IMR-90 (cell line): ENCODE measurements at regions not wholly inside any gene's neighbourhood (a gene's known extent, or its start where the extent isn't known, plus 50 kb on each side); places are given as distances from the start of the nearest gene placed in this dataset.

Experiments used
- ATAC-seq: fragments of 200-7000 bp; cut with Tn5 transposase; 2 replicates; pipeline ENCODE4 v1.9.1; 2020; ENCODE audit warnings: low read depth, mild to moderate bottlenecking, moderate library complexity
- BruUV-seq: library from RNA; stranded (reverse); fragments of 400-500 nt; replicated peaks from 2 replicates; lab custom pipeline; 2021; lab: Mats Ljungman, UMichigan
- CTCF ChIA-PET: fragments of 300-600 bp; formaldehyde crosslinking; extraction: SDS; loops from one replicate; lab custom pipeline; 2021; ENCODE audit warnings: antibody characterized with exemption; lab: Yijun Ruan, JAX
- POLR2A ChIA-PET: fragments of 300-600 bp; sonication (Branson Sonifier 250); formaldehyde crosslinking; loops from one replicate; lab custom pipeline; 2022; ENCODE audit warnings: antibody characterized with exemption; ENCODE audit not compliant: unreplicated experiment; lab: Charles Lee
- DNase-seq: peaks from one replicate; pipeline ENCODE4 v3.0.0; 2013
- H2AFZ ChIP-seq: replicated peaks from 2 replicates; pipeline ENCODE3; 2013; ENCODE audit warnings: low read length, mild to moderate bottlenecking; ENCODE audit not compliant: poor library complexity
- H2AK5ac ChIP-seq: 2 replicates; pipeline ENCODE4 v1.6.1; 2013; ENCODE audit warnings: low read depth, low read length, inconsistent platforms
- H2AK9ac ChIP-seq: replicated peaks from 2 replicates; pipeline ENCODE3; 2013; ENCODE audit warnings: mild to moderate bottlenecking, low read depth, low read length, moderate library complexity; ENCODE audit not compliant: poor library complexity
- H2BK120ac ChIP-seq: 2 replicates; pipeline ENCODE4 v1.6.1; 2013; ENCODE audit warnings: low read depth, low read length, inconsistent platforms
- H2BK15ac ChIP-seq: 3 replicates; pipeline ENCODE4 v1.6.1; 2013; ENCODE audit warnings: low read depth, low read length, inconsistent platforms
- H2BK20ac ChIP-seq: 2 replicates; pipeline ENCODE4 v1.6.1; 2013; ENCODE audit warnings: low read depth, mild to moderate bottlenecking, inconsistent platforms, low read length, moderate library complexity
- H2BK5ac ChIP-seq: 2 replicates; pipeline ENCODE4 v1.6.1; 2013; ENCODE audit warnings: mild to moderate bottlenecking, low read depth, low read length, inconsistent platforms; ENCODE audit not compliant: poor library complexity, severe bottlenecking
- H3K14ac ChIP-seq: replicated peaks from 2 replicates; pipeline ENCODE4 v1.6.1; 2013; ENCODE audit warnings: low read depth, low read length, inconsistent platforms
- H3K18ac ChIP-seq: 2 replicates; pipeline ENCODE4 v1.6.1; 2013; ENCODE audit warnings: low read depth, low read length, control low read depth
- H3K23ac ChIP-seq: 2 replicates; pipeline ENCODE4 v1.6.1; 2013; ENCODE audit warnings: low read depth, low read length, inconsistent platforms
- H3K27ac ChIP-seq: 2 replicates; pipeline ENCODE4 v1.5.1; 2013; ENCODE audit warnings: mild to moderate bottlenecking, control low read depth, low read length; ENCODE audit not compliant: insufficient read depth
- H3K27me3 ChIP-seq: 2 replicates; pipeline ENCODE4 v1.6.1; 2013; ENCODE audit warnings: low read length; ENCODE audit not compliant: control insufficient read depth, insufficient read depth
- H3K36me3 ChIP-seq: 2 replicates; pipeline ENCODE4 v1.6.1; 2013; ENCODE audit warnings: low read length, mixed read lengths; ENCODE audit not compliant: control insufficient read depth, insufficient read depth
- H3K4ac ChIP-seq: 2 replicates; pipeline ENCODE4 v1.6.1; 2013; ENCODE audit warnings: low read depth, low read length, inconsistent platforms
- H3K4me1 ChIP-seq: 2 replicates; pipeline ENCODE4 v1.6.1; 2013; ENCODE audit warnings: low read length, mixed read lengths; ENCODE audit not compliant: control insufficient read depth, insufficient read depth
- H3K4me2 ChIP-seq: 2 replicates; pipeline ENCODE4 v1.6.1; 2013; ENCODE audit warnings: low read depth, mild to moderate bottlenecking, control low read depth, low read length, moderate library complexity
- H3K4me3 ChIP-seq: 2 replicates; pipeline ENCODE4 v1.5.1; 2013; ENCODE audit warnings: low read depth, mild to moderate bottlenecking, control low read depth, low read length, moderate library complexity; ENCODE audit not compliant: insufficient read depth
- H3K56ac ChIP-seq: 2 replicates; pipeline ENCODE4 v1.6.1; 2013; ENCODE audit warnings: low read length, inconsistent platforms; ENCODE audit not compliant: insufficient read depth; ENCODE audit errors: extremely low read depth
- H3K79me1 ChIP-seq, 2 experiments: 2 replicates each; pipeline ENCODE4 v1.6.1; 2013; ENCODE audit warnings: low read length in 2 of 2, inconsistent platforms in 1 of 2, low read depth in 1 of 2
- H3K9ac ChIP-seq: 2 replicates; pipeline ENCODE4 v1.6.1; 2013; ENCODE audit warnings: low read depth, low read length, control low read depth
- H3K9me1 ChIP-seq: 2 replicates; pipeline ENCODE4 v1.6.1; 2013; ENCODE audit warnings: low read length, inconsistent platforms; ENCODE audit not compliant: insufficient read depth
- H3K9me3 ChIP-seq: 2 replicates; pipeline ENCODE4 v1.6.1; 2013; ENCODE audit warnings: low read length; ENCODE audit not compliant: control insufficient read depth, insufficient read depth
- H4K20me1 ChIP-seq: 2 replicates; pipeline ENCODE4 v1.6.1; 2013; ENCODE audit warnings: low read length, inconsistent platforms; ENCODE audit not compliant: insufficient read depth
- H4K5ac ChIP-seq: 2 replicates; pipeline ENCODE4 v1.6.1; 2013; ENCODE audit warnings: mild to moderate bottlenecking, low read depth, low read length, control low read depth
- H4K8ac ChIP-seq, 2 experiments: 2 replicates each; pipeline ENCODE4 v1.6.1; 2013; ENCODE audit warnings: low read depth in 2 of 2, low read length in 2 of 2, control low read depth in 1 of 2, inconsistent platforms in 1 of 2
- H4K91ac ChIP-seq: 2 replicates; pipeline ENCODE4 v1.6.1; 2013; ENCODE audit warnings: low read depth, low read length, inconsistent platforms; ENCODE audit not compliant: insufficient read depth
- BHLHE40 ChIP-seq: fragments of 150-350 bp; IDR thresholded peaks from 2 replicates; pipeline ENCODE4 v1.6.1; 2016; ENCODE audit warnings: mild to moderate bottlenecking, low read depth, low read length
- CEBPB ChIP-seq: IDR thresholded peaks from 2 replicates; pipeline ENCODE4 v1.6.1; 2012; ENCODE audit warnings: low read depth, low read length, improper control_type of control experiment
- CHD1 ChIP-seq: IDR thresholded peaks from 2 replicates; pipeline ENCODE4 v1.6.1; 2012; ENCODE audit warnings: low read depth, low read length, improper control_type of control experiment
- CTCF ChIP-seq: conservative IDR thresholded peaks from 2 replicates; pipeline ENCODE4 v1.5.1; 2012; ENCODE audit warnings: mild to moderate bottlenecking, low read depth, low read length, improper control_type of control experiment
- ELK1 ChIP-seq: fragments of 150-350 bp; IDR thresholded peaks from 2 replicates; pipeline ENCODE4 v1.6.1; 2016; ENCODE audit warnings: low read depth, mild to moderate bottlenecking, low read length, moderate library complexity, borderline replicate concordance
- FOS ChIP-seq: fragments of 150-350 bp; IDR thresholded peaks from 2 replicates; pipeline ENCODE4 v1.6.1; 2016; ENCODE audit warnings: low read depth, low read length
- MAFK ChIP-seq: IDR thresholded peaks from 2 replicates; pipeline ENCODE4 v1.6.1; 2012; ENCODE audit warnings: low read depth, low read length, improper control_type of control experiment
- MAZ ChIP-seq: IDR thresholded peaks from 2 replicates; pipeline ENCODE4 v1.6.1; 2012; ENCODE audit warnings: low read depth, mild to moderate bottlenecking, low read length, improper control_type of control experiment, moderate library complexity, borderline replicate concordance
- MXI1 ChIP-seq: IDR thresholded peaks from 2 replicates; pipeline ENCODE4 v1.6.1; 2012; ENCODE audit warnings: low read depth, mild to moderate bottlenecking, low read length, moderate library complexity, borderline replicate concordance
- NFE2L2 ChIP-seq: fragments of 150-350 bp; IDR thresholded peaks from 2 replicates; pipeline ENCODE4 v1.6.1; 2016; ENCODE audit warnings: low read depth, mild to moderate bottlenecking, low read length
- POLR2A ChIP-seq: IDR thresholded peaks from 2 replicates; pipeline ENCODE4 v1.6.1; 2012; ENCODE audit warnings: mild to moderate bottlenecking, low read depth, low read length
- RAD21 ChIP-seq: IDR thresholded peaks from 2 replicates; pipeline ENCODE4 v1.6.1; 2012; ENCODE audit warnings: low read length, improper control_type of control experiment
- RFX5 ChIP-seq: IDR thresholded peaks from 2 replicates; pipeline ENCODE4 v1.8.0; 2012; ENCODE audit warnings: low read depth, mild to moderate bottlenecking, low read length, moderate library complexity
- SMC3 ChIP-seq: fragments of 150-350 bp; IDR thresholded peaks from 2 replicates; pipeline ENCODE4 v1.6.1; 2016; ENCODE audit warnings: low read depth, mild to moderate bottlenecking, antibody characterized with exemption, low read length, moderate library complexity
- USF2 ChIP-seq: fragments of 150-350 bp; IDR thresholded peaks from 2 replicates; pipeline ENCODE4 v1.6.1; 2017; ENCODE audit warnings: mild to moderate bottlenecking, antibody characterized with exemption, low read length, low read depth
- WGBS, 2 experiments: methylation state at CpG; one replicate each; pipeline versions ENCODE4 v1.1.5 to v1.1.7; 2013; ENCODE audit warnings: missing lambda C conversion rate in 2 of 2; ENCODE audit not compliant: insufficient read length in 1 of 2; ENCODE audit errors: extremely low coverage in 2 of 2; 5-methylcytosine and 5-hydroxymethylcytosine counted together
- dilution Hi-C: fragments of 300-500 bp; cut with HindIII; formaldehyde crosslinking; loops from one replicate; pipeline ENCODE4 v1.14.3; 2018; ENCODE audit warnings: low sequenced_read_pairs; ENCODE audit not compliant: unreplicated experiment
- in situ Hi-C: fragments of 300-500 bp; cut with MboI; formaldehyde crosslinking; loops from 3 replicates; pipeline ENCODE4 v1.14.3; 2019; ENCODE audit warnings: low sequenced_read_pairs, inconsistent platforms, mixed read lengths
- intact Hi-C: fragments of 100-400 bp; cut with micrococcal nuclease; formaldehyde crosslinking; loops from 2 replicates; pipeline ENCODE4 v1.10.0; 2022

- Histone ChIP-seq H3K9me3 (no peaks in the 10 kb centered on the region), H3K36me3 (no peaks in the 10 kb centered on the region), H4K91ac (no peak overlapping the region), H2AFZ (peak overlapping the region; percentile 14), H3K14ac (no peak overlapping the region), H3K4ac (no peak overlapping the region), H2AK5ac (no peak overlapping the region), H3K27ac (no peak overlapping the region), H3K56ac (no peak overlapping the region), H2BK120ac (no peak overlapping the region), H2BK5ac (no peak overlapping the region), H3K4me1 (no peaks in the 10 kb centered on the region), H3K18ac (no peak overlapping the region), H3K4me2 (no peak overlapping the region), H2AK9ac (no peak overlapping the region), H4K5ac (no peak overlapping the region), H4K8ac (no peak overlapping the region), H4K20me1 (no peaks in the 10 kb centered on the region; the same call in 1 of the 2 replicates), H3K4me3 (no peak overlapping the region), H2BK15ac (no peak overlapping the region), H3K27me3 (no peaks in the 10 kb centered on the region; the same call in 1 of the 2 replicates), H2BK20ac (no peak overlapping the region), H3K9me1 (0 out of 2 replicates have a peak, but pooled peaks cover 3% of the 10 kb centered on the region), H3K79me1 (no peaks in the 10 kb centered on the region), H3K9ac (no peak overlapping the region), H3K23ac (no peak overlapping the region)
- DNase-seq (no peak), ATAC-seq (no peak)
- POLR2A ChIA-PET = no interaction called here
- 46% methylated on average over 2 of the region's 8 CpGs; no CpG with 5 or more reads in 1 of the 2 experiments for WGBS, 2 experiments
- intact Hi-C loops (no loop called here), in situ Hi-C loops (no loop called here), dilution Hi-C loops (no loop called here)
- CTCF ChIA-PET = interaction anchor here (0.6 kb wide), 1 partner anchor 623 kb away, joined by 3 read pairs; no protein-coding TSS in a partner anchor
- BruUV-seq = no TSS peak
- no peak for TF ChIP-seq RFX5
- TF ChIP-seq NFE2L2 = no peak
- TF ChIP-seq POLR2A = no peak
- no peak for TF ChIP-seq SMC3
- TF ChIP-seq RAD21 = no peak
- no peak for TF ChIP-seq FOS
- TF ChIP-seq CTCF = no peak
- TF ChIP-seq MXI1 = no peak
- TF ChIP-seq ELK1 = no peak
- TF ChIP-seq USF2 = no peak
- TF ChIP-seq MAZ = no peak
- no peak for TF ChIP-seq MAFK
- no peak for TF ChIP-seq CEBPB
- no peak for TF ChIP-seq CHD1
- TF ChIP-seq BHLHE40 = no peak
These were observed 572.0 kb downstream of the PTPRU start for GRCh38 chr1:29808141-29808995.
